ENCODE measurements at regions not wholly inside any gene's neighbourhood (a gene's known extent, or its start where the extent isn't known, plus 50 kb on each side); places are given as distances from the start of the nearest gene placed in this dataset.

- Histone ChIP-seq H3K36me3 (ENCODE audit: control insufficient read depth, insufficient read depth, low read length) (no peaks in the 10 kb centered on the region), H3K4me3 (replicated peaks; ENCODE audit: low read depth, low read length) (no peak overlapping the region), H3K27me3 (replicated peaks; ENCODE audit: control insufficient read depth, insufficient read depth, low read length) (no peaks in the 10 kb centered on the region)
- no peak for TF ChIP-seq CTCF (IDR thresholded peaks at IDR 0.05; ENCODE audit: insufficient read depth, low read length, poor library complexity, severe bottlenecking)
- no peak for DNase-seq (ENCODE audit: extremely low read depth, insufficient read length)
These were observed 642.5 kb upstream of the SGCD start for GRCh38 chr5:155684417-155684816.

DNA sequence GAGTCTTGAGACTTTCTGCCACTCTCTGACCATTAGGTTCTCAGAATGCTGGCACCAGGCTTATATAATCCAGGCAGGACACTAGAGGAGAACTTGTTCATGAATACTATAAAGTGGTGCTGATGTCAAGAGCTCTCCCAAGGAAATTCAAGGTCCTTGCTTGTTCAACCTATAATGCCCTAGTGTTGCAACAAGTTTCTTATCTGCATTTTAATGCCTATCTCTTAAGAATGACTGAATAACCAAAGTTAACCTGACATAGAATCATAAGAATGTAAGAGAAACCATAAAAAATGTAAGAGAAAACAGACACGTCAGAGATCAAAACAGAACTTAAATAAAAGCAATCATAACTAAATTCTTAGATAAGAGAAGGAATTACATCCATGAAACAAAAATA is 640.8 kb upstream of the SGCD start:
- TF ChIP-seq CTCF (IDR thresholded peaks at IDR 0.05; ENCODE audit: insufficient read depth, low read length, poor library complexity, severe bottlenecking), result no peak
- no peaks in the 10 kb centered on the region for H3K36me3 ChIP-seq (ENCODE audit: control insufficient read depth, insufficient read depth, low read length)
- no peak for DNase-seq (ENCODE audit: extremely low read depth, insufficient read length)
- H3K27me3 ChIP-seq (replicated peaks; ENCODE audit: control insufficient read depth, insufficient read depth, low read length), result no peaks in the 10 kb centered on the region
- H3K4me3 ChIP-seq (replicated peaks; ENCODE audit: low read depth, low read length), result no peak overlapping the region

DNA sequence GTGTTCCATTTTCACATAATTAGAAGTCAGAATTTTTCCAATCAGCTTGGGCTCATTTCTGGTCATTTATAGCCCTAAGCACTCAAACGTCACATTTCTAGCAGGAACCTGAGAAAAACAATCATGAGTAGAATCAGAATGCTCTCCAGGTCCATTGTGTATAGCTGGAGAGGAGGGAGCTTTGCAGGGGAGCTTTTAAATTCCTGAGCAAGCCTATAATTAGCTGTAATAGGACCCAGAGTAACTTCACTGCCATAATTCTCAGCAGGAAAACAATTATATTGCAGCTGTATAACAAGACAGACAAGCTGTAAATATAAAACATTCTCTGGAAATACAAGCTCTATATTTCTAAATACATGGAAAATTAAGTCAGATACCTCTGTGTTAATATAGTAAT is 637.6 kb upstream of the SGCD start:
- H3K36me3 ChIP-seq (ENCODE audit: control insufficient read depth, insufficient read depth, low read length), result no peaks in the 10 kb centered on the region
- H3K27me3 ChIP-seq (replicated peaks; ENCODE audit: control insufficient read depth, insufficient read depth, low read length), result no peaks in the 10 kb centered on the region
- DNase-seq (ENCODE audit: extremely low read depth, insufficient read length), result no peak
- H3K4me3 ChIP-seq (replicated peaks; ENCODE audit: low read depth, low read length), result no peak overlapping the region
- TF ChIP-seq CTCF (IDR thresholded peaks at IDR 0.05; ENCODE audit: insufficient read depth, low read length, poor library complexity, severe bottlenecking), result no peak

DNA sequence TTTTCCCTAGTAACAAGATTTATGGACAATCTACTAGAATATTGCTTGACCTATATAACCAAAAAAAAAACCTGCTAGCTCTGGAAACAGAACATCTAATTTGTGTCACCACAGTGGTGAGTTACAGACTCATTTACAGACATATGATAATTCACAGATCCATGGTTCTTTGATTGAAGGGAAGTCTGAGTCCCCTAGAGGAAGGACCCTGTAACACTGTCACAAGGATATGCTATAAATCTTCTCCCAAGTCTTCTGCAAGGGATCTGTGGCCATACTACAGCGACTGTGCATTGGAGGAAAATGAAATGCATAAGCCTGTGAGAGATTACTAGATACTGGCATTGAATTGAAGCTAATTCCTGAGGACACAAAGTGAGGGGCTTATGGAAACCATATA is 630.6 kb upstream of the SGCD start:
- TF ChIP-seq CTCF (IDR thresholded peaks at IDR 0.05; ENCODE audit: insufficient read depth, low read length, poor library complexity, severe bottlenecking), result no peak
- no peaks in the 10 kb centered on the region for H3K27me3 ChIP-seq (replicated peaks; ENCODE audit: control insufficient read depth, insufficient read depth, low read length)
- H3K36me3 ChIP-seq (ENCODE audit: control insufficient read depth, insufficient read depth, low read length), result no peaks in the 10 kb centered on the region
- no peak overlapping the region for H3K4me3 ChIP-seq (replicated peaks; ENCODE audit: low read depth, low read length)
- no peak for DNase-seq (ENCODE audit: extremely low read depth, insufficient read length)

- no peaks in the 10 kb centered on the region for H3K27me3 ChIP-seq (replicated peaks; ENCODE audit: control insufficient read depth, insufficient read depth, low read length)
- DNase-seq (ENCODE audit: extremely low read depth, insufficient read length), result no peak
- no peaks in the 10 kb centered on the region for H3K36me3 ChIP-seq (ENCODE audit: control insufficient read depth, insufficient read depth, low read length)
- TF ChIP-seq CTCF (IDR thresholded peaks at IDR 0.05; ENCODE audit: insufficient read depth, low read length, poor library complexity, severe bottlenecking), result no peak
- H3K4me3 ChIP-seq (replicated peaks; ENCODE audit: low read depth, low read length), result no peak overlapping the region
These were observed 629.7 kb upstream of the SGCD start for GRCh38 chr5:155697236-155697635.

DNA sequence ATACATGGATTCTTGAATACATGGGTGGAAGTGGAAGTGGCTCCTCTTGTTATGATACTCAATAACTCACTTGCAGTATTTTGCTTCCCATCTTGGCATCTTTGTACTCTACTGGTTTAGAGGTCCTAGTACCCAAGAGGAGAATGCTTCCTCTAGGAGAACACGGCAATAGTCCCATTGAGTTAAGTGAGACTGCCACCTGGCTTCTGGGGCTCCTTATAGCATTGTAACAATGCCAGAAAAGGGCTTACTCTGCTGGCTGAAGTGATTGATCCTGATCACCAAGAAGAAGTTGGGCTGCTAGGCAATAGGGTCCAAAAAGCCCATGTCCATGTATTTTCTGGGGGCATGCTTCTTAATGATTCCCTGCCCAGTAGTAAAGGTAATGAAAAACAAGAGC is 627.6 kb upstream of the SGCD start:
- no peaks in the 10 kb centered on the region for H3K27me3 ChIP-seq (replicated peaks; ENCODE audit: control insufficient read depth, insufficient read depth, low read length)
- TF ChIP-seq CTCF (IDR thresholded peaks at IDR 0.05; ENCODE audit: insufficient read depth, low read length, poor library complexity, severe bottlenecking), result no peak
- H3K4me3 ChIP-seq (replicated peaks; ENCODE audit: low read depth, low read length), result no peak overlapping the region
- no peaks in the 10 kb centered on the region for H3K36me3 ChIP-seq (ENCODE audit: control insufficient read depth, insufficient read depth, low read length)
- no peak for DNase-seq (ENCODE audit: extremely low read depth, insufficient read length)

All from GM06990 (cell line).